Activated CD8-positive, alpha-beta memory T cell treated with anti-CD3 and anti-CD28 coated beads for 4 hours (primary cell): ENCODE measurements at regions not wholly inside any gene's neighbourhood (a gene's known extent, or its start where the extent isn't known, plus 50 kb on each side); places are given as distances from the start of the nearest gene placed in this dataset.
"Not testable (repeated sequence)": the region's sequence is repeated elsewhere in the genome, so short reads cannot be mapped to it uniquely, and the experiment has no call there.

Experiments used
- DNase-seq, 2 donors: peaks; one replicate each; pipeline ENCODE4 v3.0.0-alpha.2; 2020; ENCODE audit warnings: low read depth in 2 of 2

DNA sequence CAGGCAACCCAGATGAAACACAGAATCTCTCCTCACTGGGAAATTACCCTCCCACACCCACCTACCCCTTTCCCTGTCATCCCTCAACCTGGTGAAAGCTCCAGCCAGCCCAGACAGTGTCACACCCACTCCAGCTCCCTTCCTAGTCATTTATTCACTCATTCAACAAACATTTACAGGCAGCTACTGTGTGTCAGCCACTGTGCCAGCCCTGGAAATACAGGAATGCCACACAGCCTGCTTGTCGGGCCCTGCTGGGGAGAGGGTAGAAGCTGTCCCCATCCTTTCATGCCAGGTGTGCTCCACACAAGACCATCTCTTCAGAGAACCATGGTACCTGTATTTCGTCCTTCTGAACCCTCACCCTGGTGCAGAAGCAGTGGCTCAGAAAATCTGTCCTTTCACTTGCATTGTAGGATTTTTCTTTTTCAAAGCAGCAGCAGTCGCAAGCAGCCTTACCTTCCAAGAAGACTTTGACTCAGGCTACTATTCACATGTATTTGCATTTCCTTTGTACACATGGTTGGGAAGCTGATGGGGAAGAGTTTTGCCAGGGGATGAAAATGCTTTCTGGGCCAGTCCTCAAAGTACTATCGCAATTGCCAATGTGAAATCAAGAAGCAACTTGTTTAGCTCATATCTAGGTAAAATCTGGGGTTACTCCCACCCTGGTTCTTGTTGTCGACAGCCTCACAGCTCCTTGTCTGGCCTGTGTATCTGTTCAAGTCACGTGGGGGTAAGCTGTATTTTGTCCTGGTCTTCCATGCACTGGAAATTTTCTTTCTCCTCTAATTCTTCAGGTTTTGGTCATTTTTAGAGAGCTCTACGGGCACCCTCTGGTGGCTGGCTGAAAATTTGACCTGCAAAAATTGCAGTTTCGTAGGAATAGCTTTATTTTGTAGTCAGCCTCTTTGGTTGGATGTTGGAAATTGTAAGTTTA is 147.4 kb upstream of the EGLN3 start:
- DNase-seq, result no peak

- DNase-seq, result no peak
Measured at GRCh38 chr14:34097644-34098043, 146.8 kb upstream of the EGLN3 start.

GRCh38 chr14:34094384-34094783 is 143.5 kb upstream of the EGLN3 start:
- DNase-seq, result no peak

DNA sequence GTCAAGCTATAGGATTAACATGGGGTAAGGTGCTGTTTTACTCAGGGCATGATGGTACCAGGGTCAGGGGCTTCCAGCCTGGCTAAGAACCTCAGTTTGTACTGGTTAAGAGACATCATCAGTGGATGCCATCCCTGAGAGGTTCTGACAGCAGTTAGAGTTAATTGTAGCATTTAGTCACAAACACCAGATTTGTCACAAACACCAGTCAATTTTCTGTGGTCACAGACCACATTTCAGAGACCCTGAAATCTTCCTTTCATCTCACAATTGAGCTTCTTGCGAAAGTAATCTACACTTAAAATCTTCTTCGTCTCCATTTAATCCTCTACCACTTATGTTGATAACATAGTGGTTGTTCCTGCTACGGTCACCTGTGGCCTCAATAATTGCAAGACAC is 143.0 kb upstream of the EGLN3 start:
- no peak for DNase-seq

DNA sequence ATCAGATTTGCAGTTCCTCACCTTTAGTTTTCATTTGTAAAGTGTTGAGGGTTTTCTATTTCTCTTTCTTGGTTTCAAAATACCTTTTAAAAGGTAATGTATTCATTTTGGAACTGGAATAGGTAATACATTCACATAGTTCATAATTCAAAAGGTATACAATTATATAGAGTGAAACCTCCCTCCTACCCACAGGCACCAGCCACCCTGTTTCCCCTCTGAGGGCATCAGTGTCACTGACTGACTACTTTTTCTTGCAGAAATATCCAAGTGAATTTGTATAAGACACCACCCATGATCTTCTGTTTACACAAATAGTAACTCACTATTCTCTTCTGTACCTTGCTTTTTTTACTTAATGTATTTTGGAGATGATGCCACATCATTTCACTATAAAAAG is 139.6 kb upstream of the EGLN3 start:
- DNase-seq, result no peak

- DNase-seq, result no peak
Measured at GRCh38 chr14:34088914-34089313, 138.0 kb upstream of the EGLN3 start.

DNA sequence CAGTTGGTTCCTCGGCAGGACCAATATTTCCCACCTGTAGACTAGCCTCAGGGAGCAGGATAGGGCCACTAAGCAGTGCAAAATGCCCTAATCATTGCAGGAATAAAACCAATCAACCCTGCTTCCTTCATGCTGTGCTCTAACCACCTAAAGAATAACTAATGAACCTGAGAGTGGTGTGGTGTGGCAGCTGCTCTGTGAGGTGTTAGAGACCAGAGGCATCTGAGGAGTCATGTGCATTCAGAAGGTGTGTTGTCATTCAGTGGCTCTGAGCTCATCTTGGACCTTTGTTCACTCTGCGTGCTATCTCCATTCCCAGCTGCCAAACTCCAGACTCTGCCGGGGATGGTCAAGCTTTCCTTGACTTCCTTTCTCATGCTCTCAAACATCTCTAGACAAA is 136.7 kb upstream of the EGLN3 start:
- no peak for DNase-seq

- DNase-seq, result no peak
Measured at GRCh38 chr14:34086223-34086757, 135.4 kb upstream of the EGLN3 start.

DNA sequence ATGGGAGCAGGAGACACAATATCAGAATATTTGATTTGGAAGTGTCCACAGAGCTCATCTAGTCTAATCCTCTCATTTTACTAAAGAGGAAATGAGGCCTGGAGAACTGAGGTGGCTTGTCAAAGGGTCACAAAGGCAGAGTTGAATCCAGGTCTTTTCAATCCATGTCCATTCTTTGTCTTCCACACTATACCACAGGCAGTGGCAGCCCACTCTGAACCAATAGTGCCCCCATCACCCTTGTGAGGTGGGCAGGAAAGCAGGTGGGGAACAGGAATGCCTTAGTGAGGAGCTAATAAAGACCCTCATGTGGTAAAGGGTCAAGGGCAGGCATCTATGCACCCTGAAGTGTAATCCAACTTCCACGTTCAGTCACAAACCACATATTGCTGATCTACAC is 134.8 kb upstream of the EGLN3 start:
- DNase-seq, result no peak

DNA sequence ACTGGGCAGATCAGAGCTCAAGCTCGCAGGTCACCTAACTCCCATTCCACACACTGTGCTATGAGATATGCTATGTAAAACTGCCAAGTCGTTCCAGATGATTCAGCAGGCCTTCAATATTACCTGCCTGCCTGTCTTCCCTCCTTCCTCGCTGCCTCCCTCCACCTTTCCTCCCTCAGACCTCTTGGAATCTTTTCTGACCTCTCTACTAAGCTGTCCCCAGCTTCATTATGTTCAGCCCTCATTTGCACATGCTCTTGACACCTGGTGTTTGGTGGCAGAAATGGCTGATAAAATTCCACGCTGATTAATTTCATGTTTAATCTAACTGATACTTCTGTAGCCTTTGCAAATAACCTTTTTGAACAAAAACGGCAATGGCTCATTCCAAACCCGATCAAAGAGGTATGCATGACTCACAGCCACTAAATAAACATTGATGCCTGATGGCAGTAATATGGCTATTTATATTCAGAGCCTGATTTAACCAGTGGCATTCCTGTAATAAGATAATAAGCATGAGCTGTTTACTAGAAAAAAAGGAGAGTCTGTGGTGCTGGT is 130.8 kb upstream of the EGLN3 start:
- DNase-seq, result no peak

GRCh38 chr14:34081101-34081575 is 130.3 kb upstream of the EGLN3 start:
- no peak for DNase-seq

GRCh38 chr14:34079643-34080042 is 128.8 kb upstream of the EGLN3 start:
- DNase-seq, result not testable (repeated sequence)

GRCh38 chr14:34078117-34078743 is 127.4 kb upstream of the EGLN3 start:
- DNase-seq, result no peak

- no peak for DNase-seq
Measured at GRCh38 chr14:34075826-34076225, 125.0 kb upstream of the EGLN3 start.

- DNase-seq, result no peak
Measured at GRCh38 chr14:34075042-34075744, 124.3 kb upstream of the EGLN3 start.

DNA sequence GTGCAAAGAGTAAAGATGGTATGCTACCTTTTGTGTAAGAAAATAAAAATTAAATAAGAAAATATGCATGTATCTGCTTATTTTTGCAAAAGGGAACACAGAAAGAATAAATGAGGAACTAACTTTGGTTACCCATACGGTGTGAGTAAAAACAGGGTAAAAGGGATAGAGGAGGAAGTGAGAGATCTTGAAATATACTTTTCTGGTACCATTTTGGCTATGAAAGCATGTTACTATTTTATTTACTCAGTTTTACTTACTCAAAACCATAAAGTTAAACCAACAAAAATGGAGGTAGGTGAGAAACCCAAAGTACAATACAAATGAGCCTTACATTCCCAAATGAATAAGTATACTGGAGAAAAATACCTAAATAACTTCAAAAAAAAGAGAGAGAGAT is 122.0 kb upstream of the EGLN3 start:
- DNase-seq, result no peak

GRCh38 chr14:34072401-34072800 is 121.5 kb upstream of the EGLN3 start:
- DNase-seq, result no peak

DNA sequence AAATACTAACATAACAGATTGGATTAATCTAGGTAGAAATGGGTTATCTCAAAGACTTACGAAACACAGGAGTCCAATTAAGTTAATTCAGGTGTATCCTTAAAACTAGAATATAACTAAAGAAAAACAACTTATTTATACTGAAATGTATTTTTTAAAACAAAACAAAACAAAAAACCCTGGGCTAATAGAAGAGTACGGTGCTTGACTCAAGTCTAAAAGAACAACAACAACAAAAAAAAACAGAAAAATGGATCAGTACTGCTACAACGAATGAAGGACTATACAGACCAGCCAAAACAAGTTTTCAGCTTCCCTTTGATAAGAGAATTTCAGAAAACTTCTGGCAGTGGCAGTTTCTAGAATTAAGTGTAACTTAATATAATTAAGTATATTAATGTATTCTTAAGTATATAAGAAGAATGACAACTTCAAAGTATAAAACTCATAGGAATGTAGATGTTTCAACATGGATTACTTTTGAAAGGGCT is 120.1 kb upstream of the EGLN3 start:
- no peak for DNase-seq

DNA sequence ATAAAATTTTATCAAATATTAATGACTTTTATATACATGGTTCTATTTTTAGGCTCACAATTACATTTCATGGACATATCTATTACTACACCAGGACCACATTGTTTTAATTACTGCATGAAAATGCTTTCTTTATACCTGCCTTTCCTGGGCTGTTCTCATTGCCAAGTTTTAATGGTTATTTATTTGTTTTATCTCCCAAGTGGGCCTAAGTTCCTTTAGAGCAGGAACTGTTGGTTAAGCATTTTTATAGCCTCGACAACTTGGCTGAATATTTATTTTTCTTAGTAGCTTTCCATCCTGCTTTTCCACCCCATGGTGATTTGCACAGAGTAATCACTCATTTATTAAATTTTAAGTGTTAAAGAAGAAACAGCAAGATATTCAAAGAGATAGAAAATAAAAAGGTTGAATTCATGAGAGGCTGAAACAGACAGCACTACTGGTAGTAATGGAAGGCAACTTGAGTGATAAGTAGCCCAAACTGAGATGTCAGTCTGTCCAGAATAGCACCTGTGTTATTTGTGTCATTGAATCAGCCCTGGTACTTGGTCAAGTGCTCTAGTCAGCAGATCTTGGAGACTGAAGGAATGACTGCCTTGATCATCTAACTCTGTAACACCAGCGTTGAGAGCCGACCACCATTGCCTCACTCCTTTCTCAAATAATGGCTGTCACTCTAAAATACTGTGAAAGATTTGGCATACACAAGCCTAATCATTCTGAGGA is 119.1 kb upstream of the EGLN3 start:
- DNase-seq, result no peak

DNA sequence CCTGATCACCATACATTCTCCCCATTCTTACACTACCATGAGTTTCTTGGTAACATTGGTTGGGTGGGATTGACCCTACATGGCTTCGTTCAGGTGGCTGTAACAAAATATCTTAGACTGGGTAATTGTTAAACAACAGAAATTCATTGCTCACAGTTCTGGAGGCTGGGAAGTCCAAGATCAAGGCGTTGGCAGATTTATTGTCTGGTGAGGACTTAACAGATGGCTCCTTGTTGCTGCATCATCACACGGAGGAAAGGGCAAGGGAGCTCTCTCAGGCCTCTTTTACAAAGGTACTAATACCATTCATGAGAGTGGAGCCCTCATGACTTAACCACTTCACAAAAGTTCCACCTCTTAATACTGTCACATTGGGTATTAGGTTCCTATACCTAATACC is 116.7 kb upstream of the EGLN3 start:
- DNase-seq, result no peak
